ENCODE measurements at regions not wholly inside any gene's neighbourhood (a gene's known extent, or its start where the extent isn't known, plus 50 kb on each side); places are given as distances from the start of the nearest gene placed in this dataset.

GRCh38 chr6:164246082-164246481, 831.6 kb downstream of the QKI start:
- TF ChIP-seq CTCF (IDR thresholded peaks at IDR 0.05; ENCODE audit: insufficient read depth, low read length, poor library complexity, severe bottlenecking), result no peak
- no peak for DNase-seq (ENCODE audit: extremely low read depth, insufficient read length)
- Histone ChIP-seq H3K4me3 (replicated peaks; ENCODE audit: low read depth, low read length) (no peak overlapping the region), H3K27me3 (replicated peaks; ENCODE audit: control insufficient read depth, insufficient read depth, low read length) (no peaks in the 10 kb centered on the region), H3K36me3 (ENCODE audit: control insufficient read depth, insufficient read depth, low read length) (no peaks in the 10 kb centered on the region)

GRCh38 chr6:164243949-164244348, 829.4 kb downstream of the QKI start:
- H3K4me3 ChIP-seq (replicated peaks; ENCODE audit: low read depth, low read length), result no peak overlapping the region
- DNase-seq (ENCODE audit: extremely low read depth, insufficient read length), result no peak
- H3K36me3 ChIP-seq (ENCODE audit: control insufficient read depth, insufficient read depth, low read length), result no peaks in the 10 kb centered on the region
- H3K27me3 ChIP-seq (replicated peaks; ENCODE audit: control insufficient read depth, insufficient read depth, low read length), result no peaks in the 10 kb centered on the region
- no peak for TF ChIP-seq CTCF (IDR thresholded peaks at IDR 0.05; ENCODE audit: insufficient read depth, low read length, poor library complexity, severe bottlenecking)

- no peak overlapping the region for H3K4me3 ChIP-seq (replicated peaks; ENCODE audit: low read depth, low read length)
- DNase-seq (ENCODE audit: extremely low read depth, insufficient read length), result no peak
- TF ChIP-seq CTCF (IDR thresholded peaks at IDR 0.05; ENCODE audit: insufficient read depth, low read length, poor library complexity, severe bottlenecking), result no peak
- H3K27me3 ChIP-seq (replicated peaks; ENCODE audit: control insufficient read depth, insufficient read depth, low read length), result no peaks in the 10 kb centered on the region
- H3K36me3 ChIP-seq (ENCODE audit: control insufficient read depth, insufficient read depth, low read length), result no peaks in the 10 kb centered on the region
These were observed 828.6 kb downstream of the QKI start for GRCh38 chr6:164243012-164243610.

- Histone ChIP-seq H3K36me3 (ENCODE audit: control insufficient read depth, insufficient read depth, low read length) (no peaks in the 10 kb centered on the region), H3K4me3 (replicated peaks; ENCODE audit: low read depth, low read length) (no peak overlapping the region), H3K27me3 (replicated peaks; ENCODE audit: control insufficient read depth, insufficient read depth, low read length) (no peaks in the 10 kb centered on the region)
- TF ChIP-seq CTCF (IDR thresholded peaks at IDR 0.05; ENCODE audit: insufficient read depth, low read length, poor library complexity, severe bottlenecking), result no peak
- no peak for DNase-seq (ENCODE audit: extremely low read depth, insufficient read length)
These were observed 816.3 kb downstream of the QKI start for GRCh38 chr6:164230804-164231203.

- H3K4me3 ChIP-seq (replicated peaks; ENCODE audit: low read depth, low read length), result no peak overlapping the region
- no peaks in the 10 kb centered on the region for H3K27me3 ChIP-seq (replicated peaks; ENCODE audit: control insufficient read depth, insufficient read depth, low read length)
- no peaks in the 10 kb centered on the region for H3K36me3 ChIP-seq (ENCODE audit: control insufficient read depth, insufficient read depth, low read length)
- no peak for TF ChIP-seq CTCF (IDR thresholded peaks at IDR 0.05; ENCODE audit: insufficient read depth, low read length, poor library complexity, severe bottlenecking)
- no peak for DNase-seq (ENCODE audit: extremely low read depth, insufficient read length)
These were observed 815.7 kb downstream of the QKI start for GRCh38 chr6:164230259-164230658.

GRCh38 chr6:164229716-164230115, 815.2 kb downstream of the QKI start:
- no peak for DNase-seq (ENCODE audit: extremely low read depth, insufficient read length)
- Histone ChIP-seq H3K4me3 (replicated peaks; ENCODE audit: low read depth, low read length) (no peak overlapping the region), H3K36me3 (ENCODE audit: control insufficient read depth, insufficient read depth, low read length) (no peaks in the 10 kb centered on the region), H3K27me3 (replicated peaks; ENCODE audit: control insufficient read depth, insufficient read depth, low read length) (no peaks in the 10 kb centered on the region)
- TF ChIP-seq CTCF (IDR thresholded peaks at IDR 0.05; ENCODE audit: insufficient read depth, low read length, poor library complexity, severe bottlenecking), result no peak

Measured in GM06990 (cell line).